H1 (cell line): ENCODE measurements at regions not wholly inside any gene's neighbourhood (a gene's known extent, or its start where the extent isn't known, plus 50 kb on each side); places are given as distances from the start of the nearest gene placed in this dataset.

Experiments
- CHD2 ChIP-seq: IDR thresholded peaks from 2 replicates; pipeline ENCODE4 v1.6.1; 2012; ENCODE audit warnings: low read length, improper control_type of control experiment
- EZH2 ChIP-seq: fragments of 200-600 bp; sonication (generic); IDR thresholded peaks from 2 replicates; pipeline ENCODE4 v1.7.1; 2012; ENCODE audit warnings: low read depth, mild to moderate bottlenecking, moderate library complexity, low read length, inconsistent platforms; ENCODE audit not compliant: severe bottlenecking
- FOSL1 ChIP-seq: IDR thresholded peaks from 2 replicates; pipeline ENCODE4 v1.6.1; 2011; ENCODE audit warnings: mild to moderate bottlenecking, low read depth, low read length, moderate library complexity; ENCODE audit not compliant: insufficient read depth
- GABPA ChIP-seq: IDR thresholded peaks from 2 replicates; pipeline ENCODE4 v1.6.1; 2011; ENCODE audit warnings: mild to moderate bottlenecking, low read length, moderate library complexity, borderline replicate concordance; ENCODE audit not compliant: insufficient read depth
- JUN ChIP-seq: IDR thresholded peaks from 2 replicates; pipeline ENCODE4 v1.6.1; 2011; ENCODE audit warnings: low read depth, mild to moderate bottlenecking, improper control_type of control experiment, low read length
- POLR2A ChIP-seq, 2 experiments: IDR thresholded peaks; 1 replicate in 1 of 2; 2 replicates in 1 of 2; pipeline ENCODE4 v1.6.1; 2011; ENCODE audit warnings: low read depth in 2 of 2, low read length in 2 of 2, mild to moderate bottlenecking in 2 of 2; ENCODE audit errors: control extremely low read depth in 1 of 2
- SIN3A ChIP-seq, 2 experiments: IDR thresholded peaks in 1 of 2; conservative IDR thresholded peaks in 1 of 2; 2 replicates each; pipeline ENCODE4 v1.6.1; 2011 to 2012; ENCODE audit warnings: low read length in 2 of 2, improper control_type of control experiment in 1 of 2, low read depth in 1 of 2, mild to moderate bottlenecking in 1 of 2
- SP1 ChIP-seq: IDR thresholded peaks from 2 replicates; pipeline ENCODE4 v1.6.1; 2011; ENCODE audit warnings: low read depth, low read length
- TBP ChIP-seq: IDR thresholded peaks from 2 replicates; pipeline ENCODE4 v1.6.1; 2011; ENCODE audit warnings: low read depth, low read length, improper control_type of control experiment
- ZNF274 ChIP-seq: IDR thresholded peaks from 2 replicates; pipeline ENCODE4 v1.7.0; 2012; ENCODE audit warnings: low read length, borderline replicate concordance; ENCODE audit errors: extremely low read depth
- TF ChIP-seq, protein P1 (sequence below), 3 experiments: IDR thresholded peaks; 1 replicate in 2 of 3; 2 replicates in 1 of 3; pipeline versions ENCODE4 v1.5.1 to v1.6.1; 2011; ENCODE audit warnings: low read length in 3 of 3, mild to moderate bottlenecking in 3 of 3, inconsistent platforms in 2 of 3, low read depth in 1 of 3, moderate library complexity in 1 of 3; ENCODE audit not compliant: insufficient read depth in 1 of 3; ENCODE audit errors: control extremely low read depth in 1 of 3
- TF ChIP-seq, protein P2 (sequence below): IDR thresholded peaks from 2 replicates; pipeline ENCODE4 v1.6.1; 2012; ENCODE audit warnings: inconsistent platforms

DNA sequence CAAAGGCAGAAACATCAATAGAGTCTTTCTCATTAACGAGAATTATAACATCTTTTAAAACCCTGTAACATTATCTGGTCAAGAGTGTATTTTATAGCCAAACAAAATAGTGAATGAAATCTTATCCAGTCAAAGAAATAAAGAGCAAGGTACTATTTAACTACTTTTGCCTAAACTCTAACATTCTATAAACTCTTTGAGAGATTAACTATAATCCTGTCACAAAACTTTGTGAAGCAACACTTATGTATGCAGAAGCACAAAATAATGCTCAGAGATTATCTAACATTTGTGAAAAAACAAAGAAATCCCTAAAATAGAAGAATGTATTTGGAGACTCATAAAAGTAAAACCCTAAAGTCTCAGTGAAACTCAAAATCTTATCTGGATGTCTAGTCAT is 124.4 kb upstream of the LUZP2 start:
- TF ChIP-seq TBP (no peak), FOSL1 (no peak), POLR2A (IDR thresholded peaks at IDR 0.05; ENCODE audit: control extremely low read depth in 1 of 2, low read depth in 2 of 2, low read length in 2 of 2) (no peak), SP1 (no peak), CHD2 (no peak), JUN (no peak), GABPA (no peak), SIN3A (conservative IDR thresholded peaks at IDR 0.05 in 1 of 2, IDR thresholded peaks at IDR 0.05 in 1 of 2; ENCODE audit: low read depth in 1 of 2, low read length in 2 of 2) (no peak), EZH2 (no peak), ZNF274 (no peak)
- TF ChIP-seq, protein P1, sequence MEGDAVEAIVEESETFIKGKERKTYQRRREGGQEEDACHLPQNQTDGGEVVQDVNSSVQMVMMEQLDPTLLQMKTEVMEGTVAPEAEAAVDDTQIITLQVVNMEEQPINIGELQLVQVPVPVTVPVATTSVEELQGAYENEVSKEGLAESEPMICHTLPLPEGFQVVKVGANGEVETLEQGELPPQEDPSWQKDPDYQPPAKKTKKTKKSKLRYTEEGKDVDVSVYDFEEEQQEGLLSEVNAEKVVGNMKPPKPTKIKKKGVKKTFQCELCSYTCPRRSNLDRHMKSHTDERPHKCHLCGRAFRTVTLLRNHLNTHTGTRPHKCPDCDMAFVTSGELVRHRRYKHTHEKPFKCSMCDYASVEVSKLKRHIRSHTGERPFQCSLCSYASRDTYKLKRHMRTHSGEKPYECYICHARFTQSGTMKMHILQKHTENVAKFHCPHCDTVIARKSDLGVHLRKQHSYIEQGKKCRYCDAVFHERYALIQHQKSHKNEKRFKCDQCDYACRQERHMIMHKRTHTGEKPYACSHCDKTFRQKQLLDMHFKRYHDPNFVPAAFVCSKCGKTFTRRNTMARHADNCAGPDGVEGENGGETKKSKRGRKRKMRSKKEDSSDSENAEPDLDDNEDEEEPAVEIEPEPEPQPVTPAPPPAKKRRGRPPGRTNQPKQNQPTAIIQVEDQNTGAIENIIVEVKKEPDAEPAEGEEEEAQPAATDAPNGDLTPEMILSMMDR (IDR thresholded peaks at IDR 0.05; ENCODE audit: control extremely low read depth in 1 of 3, insufficient read depth in 1 of 3, low read depth in 1 of 3, low read length in 3 of 3) = no peak
- TF ChIP-seq, protein P2, sequence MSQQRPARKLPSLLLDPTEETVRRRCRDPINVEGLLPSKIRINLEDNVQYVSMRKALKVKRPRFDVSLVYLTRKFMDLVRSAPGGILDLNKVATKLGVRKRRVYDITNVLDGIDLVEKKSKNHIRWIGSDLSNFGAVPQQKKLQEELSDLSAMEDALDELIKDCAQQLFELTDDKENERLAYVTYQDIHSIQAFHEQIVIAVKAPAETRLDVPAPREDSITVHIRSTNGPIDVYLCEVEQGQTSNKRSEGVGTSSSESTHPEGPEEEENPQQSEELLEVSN = no peak
